Endodermal cell (in vitro differentiated cells): ENCODE measurements at regions not wholly inside any gene's neighbourhood (a gene's known extent, or its start where the extent isn't known, plus 50 kb on each side); places are given as distances from the start of the nearest gene placed in this dataset.
"Not testable (repeated sequence)": the region's sequence is repeated elsewhere in the genome, so short reads cannot be mapped to it uniquely, and the experiment has no call there.

Source experiments
- DNase-seq: peaks from one replicate; pipeline ENCODE4 v3.0.0-alpha.2; 2017
- H3K27ac ChIP-seq: 2 replicates; pipeline ENCODE4 v1.5.1; 2013; ENCODE audit warnings: mild to moderate bottlenecking, low read depth, low read length, moderate library complexity
- H3K27me3 ChIP-seq: 2 replicates; pipeline ENCODE4 v1.6.1; 2013; ENCODE audit warnings: mild to moderate bottlenecking, low read length, moderate library complexity; ENCODE audit not compliant: insufficient read depth, control insufficient read depth, poor library complexity, severe bottlenecking
- H3K36me3 ChIP-seq: 2 replicates; pipeline ENCODE4 v1.7.0; 2013; ENCODE audit warnings: mild to moderate bottlenecking, low read length, moderate library complexity; ENCODE audit not compliant: control insufficient read depth, insufficient read depth
- H3K4me1 ChIP-seq: one replicate; pipeline ENCODE4 v1.7.0; 2013; ENCODE audit warnings: low read length; ENCODE audit not compliant: control insufficient read depth, insufficient read depth
- H3K4me3 ChIP-seq: 2 replicates; pipeline ENCODE4 v1.5.1; 2013; ENCODE audit warnings: mild to moderate bottlenecking, low read length, moderate library complexity
- H3K9ac ChIP-seq: 2 replicates; pipeline ENCODE4 v1.6.1; 2013; ENCODE audit warnings: mild to moderate bottlenecking, low read length, moderate library complexity; ENCODE audit not compliant: poor library complexity, severe bottlenecking; ENCODE audit errors: extremely low read depth
- H3K9me3 ChIP-seq: 2 replicates; pipeline ENCODE4 v1.6.1; 2013; ENCODE audit warnings: mild to moderate bottlenecking, low read length, moderate library complexity; ENCODE audit not compliant: control insufficient read depth
- H3K27ac Mint-ChIP-seq: 2 replicates; pipeline ENCODE4 v1.8.0; 2020; ENCODE audit warnings: mixed read lengths
- H3K27me3 Mint-ChIP-seq: 2 replicates; pipeline ENCODE4 v1.8.0; 2021; ENCODE audit warnings: mild to moderate bottlenecking, mixed read lengths; ENCODE audit not compliant: insufficient read depth
- H3K36me3 Mint-ChIP-seq: 2 replicates; pipeline ENCODE4 v1.8.0; 2020; ENCODE audit warnings: low read depth, mixed read lengths
- H3K4me1 Mint-ChIP-seq: 2 replicates; pipeline ENCODE4 v1.8.0; 2020; ENCODE audit warnings: mixed read lengths
- H3K4me3 Mint-ChIP-seq: 2 replicates; pipeline ENCODE4 v1.8.0; 2020; ENCODE audit warnings: mild to moderate bottlenecking, moderate library complexity, mixed read lengths
- H3K9me3 Mint-ChIP-seq: 2 replicates; pipeline ENCODE4 v1.8.0; 2020; ENCODE audit warnings: mild to moderate bottlenecking, mixed read lengths
- WGBS, 2 experiments: methylation state at CpG; one replicate each; pipeline versions ENCODE4 v1.1.5 to v1.1.7; 2013; ENCODE audit warnings: missing lambda C conversion rate in 2 of 2, mixed read lengths in 1 of 2; ENCODE audit not compliant: insufficient coverage in 1 of 2, insufficient read length in 1 of 2; 5-methylcytosine and 5-hydroxymethylcytosine counted together
- TF ChIP-seq, protein P1 (sequence below): fragments of 200-600 bp; sonication (generic); conservative IDR thresholded peaks from 2 replicates; pipeline ENCODE4 v1.5.0; 2021; ENCODE audit warnings: antibody characterized with exemption, mild to moderate bottlenecking

DNA sequence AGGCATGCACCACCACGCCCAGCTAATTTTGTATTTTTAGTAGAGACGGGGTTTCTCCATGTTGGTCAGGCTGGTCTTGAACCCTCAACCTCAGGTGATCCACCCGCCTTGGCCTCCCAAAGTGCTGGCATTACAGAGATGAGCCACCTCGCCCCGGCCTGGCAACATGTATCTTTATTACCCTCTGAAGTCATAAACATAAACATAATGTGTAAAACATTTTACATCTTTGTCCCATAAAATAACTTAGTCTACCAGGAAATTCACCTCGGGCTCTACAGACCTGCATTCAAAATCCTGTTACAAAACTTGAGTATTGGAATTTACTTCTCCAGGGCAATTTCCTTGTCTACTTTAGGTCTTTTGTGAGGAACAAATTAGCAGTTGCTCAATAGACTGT is 68.1 kb upstream of the DUSP21 start:
- WGBS, 2 experiments: 77% methylated on average over 5 of the region's 6 CpGs; no CpG with 5 or more reads in 1 of the 2 experiments
- Histone ChIP-seq H3K9ac (no peak overlapping the region), H3K27me3 (no peaks in the 10 kb centered on the region), H3K9me3 (no peaks in the 10 kb centered on the region), H3K4me1 (no peaks in the 10 kb centered on the region), H3K4me3 (no peak overlapping the region), H3K36me3 (no peaks in the 10 kb centered on the region), H3K27ac (no peak overlapping the region)
- H3K4me1 Mint-ChIP-seq: no peaks in the 10 kb centered on the region
- TF ChIP-seq, protein P1, sequence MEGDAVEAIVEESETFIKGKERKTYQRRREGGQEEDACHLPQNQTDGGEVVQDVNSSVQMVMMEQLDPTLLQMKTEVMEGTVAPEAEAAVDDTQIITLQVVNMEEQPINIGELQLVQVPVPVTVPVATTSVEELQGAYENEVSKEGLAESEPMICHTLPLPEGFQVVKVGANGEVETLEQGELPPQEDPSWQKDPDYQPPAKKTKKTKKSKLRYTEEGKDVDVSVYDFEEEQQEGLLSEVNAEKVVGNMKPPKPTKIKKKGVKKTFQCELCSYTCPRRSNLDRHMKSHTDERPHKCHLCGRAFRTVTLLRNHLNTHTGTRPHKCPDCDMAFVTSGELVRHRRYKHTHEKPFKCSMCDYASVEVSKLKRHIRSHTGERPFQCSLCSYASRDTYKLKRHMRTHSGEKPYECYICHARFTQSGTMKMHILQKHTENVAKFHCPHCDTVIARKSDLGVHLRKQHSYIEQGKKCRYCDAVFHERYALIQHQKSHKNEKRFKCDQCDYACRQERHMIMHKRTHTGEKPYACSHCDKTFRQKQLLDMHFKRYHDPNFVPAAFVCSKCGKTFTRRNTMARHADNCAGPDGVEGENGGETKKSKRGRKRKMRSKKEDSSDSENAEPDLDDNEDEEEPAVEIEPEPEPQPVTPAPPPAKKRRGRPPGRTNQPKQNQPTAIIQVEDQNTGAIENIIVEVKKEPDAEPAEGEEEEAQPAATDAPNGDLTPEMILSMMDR: no peak
- H3K27me3 Mint-ChIP-seq: no peaks in the 10 kb centered on the region
- no peak overlapping the region for H3K4me3 Mint-ChIP-seq
- H3K9me3 Mint-ChIP-seq: peaks cover 61% of the 10 kb centered on the region
- H3K36me3 Mint-ChIP-seq: no peaks in the 10 kb centered on the region
- no peak for DNase-seq
- no peak overlapping the region for H3K27ac Mint-ChIP-seq

DNA sequence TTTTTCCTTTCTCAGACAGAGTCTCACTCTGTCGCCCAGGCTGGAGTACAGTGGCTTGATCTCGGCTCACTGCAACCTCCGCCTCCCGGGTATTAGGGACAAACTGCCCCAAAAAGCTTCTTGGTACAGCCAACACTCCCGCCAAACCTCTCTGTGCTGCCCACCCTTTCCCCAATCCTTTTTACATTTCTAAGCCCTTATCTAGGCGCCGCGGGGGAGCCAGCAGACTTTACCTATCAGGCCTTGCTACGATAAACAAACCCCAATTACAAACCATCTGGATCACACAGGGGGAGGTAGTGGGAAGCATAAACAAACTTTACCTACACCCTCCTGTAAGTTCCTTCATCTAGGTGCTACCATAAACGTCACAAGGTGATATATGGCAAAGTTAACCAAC is 69.8 kb upstream of the DUSP21 start:
- not testable (repeated sequence) for H3K27ac Mint-ChIP-seq

DNA sequence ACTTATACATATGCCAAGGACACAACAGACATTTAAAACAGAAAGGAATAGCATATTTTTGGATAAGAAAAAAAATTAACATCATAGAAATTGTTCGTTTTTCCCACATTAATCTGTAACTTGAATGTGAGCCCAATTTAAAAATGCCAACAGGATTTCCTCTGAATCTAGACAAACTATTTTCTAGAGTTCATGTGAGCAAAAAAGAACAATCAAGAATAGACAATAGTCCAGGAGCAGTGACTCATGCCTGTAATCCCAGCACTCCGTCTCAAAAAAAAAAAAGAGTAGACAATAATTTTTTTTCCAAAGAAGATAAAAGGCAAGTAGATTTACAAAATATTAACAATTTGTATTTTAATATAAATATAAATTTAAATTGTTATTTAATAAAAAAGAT is 73.7 kb upstream of the DUSP21 start:
- no peaks in the 10 kb centered on the region for H3K9me3 ChIP-seq
- no peak overlapping the region for H3K27ac ChIP-seq
- Mint-ChIP-seq H3K9me3 (peaks cover 62% of the 10 kb centered on the region), H3K4me1 (peaks cover 2% of the 10 kb centered on the region), H3K27me3 (no peaks in the 10 kb centered on the region), H3K36me3 (no peaks in the 10 kb centered on the region), H3K4me3 (no peak overlapping the region), H3K27ac (no peak overlapping the region)
- TF ChIP-seq, protein P1: no peak
- 50% methylated on average over 1 of the region's 2 CpGs; no CpG with 5 or more reads in 1 of the 2 experiments for WGBS, 2 experiments
- no peaks in the 10 kb centered on the region for H3K36me3 ChIP-seq
- no peaks in the 10 kb centered on the region for H3K27me3 ChIP-seq
- H3K4me1 ChIP-seq: no peaks in the 10 kb centered on the region
- no peak overlapping the region for H3K9ac ChIP-seq
- DNase-seq: no peak
- H3K4me3 ChIP-seq: no peak overlapping the region

More for the DNA sequence above, 69.8 kb upstream of the DUSP21 start:
- H3K4me1 Mint-ChIP-seq, H3K4me3 ChIP-seq, H3K27me3 ChIP-seq, H3K36me3 ChIP-seq, H3K36me3 Mint-ChIP-seq, H3K9ac ChIP-seq, H3K27me3 Mint-ChIP-seq, H3K9me3 ChIP-seq, H3K4me3 Mint-ChIP-seq, H3K4me1 ChIP-seq, H3K27ac ChIP-seq: not testable (repeated sequence)
- DNase-seq: peak; percentile 51
- H3K9me3 Mint-ChIP-seq: peaks cover 59% of the 10 kb centered on the region
- 74% methylated on average over 10 of the region's 10 CpGs; no CpG with 5 or more reads in 1 of the 2 experiments for WGBS, 2 experiments

DNA sequence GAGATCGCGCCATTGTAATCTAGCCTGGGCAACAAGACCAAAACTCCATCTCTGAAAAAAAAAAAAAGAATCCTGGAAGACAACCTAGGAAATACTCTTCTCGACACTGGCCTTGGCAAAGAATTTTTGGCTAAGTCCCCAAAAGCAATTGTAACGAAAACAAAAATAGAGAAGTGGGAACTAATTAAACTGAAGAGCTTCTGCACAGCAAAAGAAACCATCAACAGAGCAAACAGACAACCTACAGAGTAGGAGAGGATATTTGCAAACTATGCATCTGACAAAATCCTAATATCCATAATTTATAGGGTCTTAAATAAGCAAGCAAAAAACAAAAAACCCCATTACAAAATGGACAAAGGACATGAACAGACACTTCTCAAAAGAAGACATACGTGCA is 76.5 kb upstream of the DUSP21 start:
- no peaks in the 10 kb centered on the region for H3K36me3 ChIP-seq
- TF ChIP-seq, protein P1: no peak
- no peaks in the 10 kb centered on the region for H3K27me3 ChIP-seq
- H3K27ac ChIP-seq: no peak overlapping the region
- no peak for DNase-seq
- Mint-ChIP-seq H3K4me1 (peaks cover 2% of the 10 kb centered on the region), H3K9me3 (peaks cover 45% of the 10 kb centered on the region), H3K4me3 (no peak overlapping the region), H3K27ac (no peak overlapping the region), H3K36me3 (no peaks in the 10 kb centered on the region), H3K27me3 (no peaks in the 10 kb centered on the region)
- no peak overlapping the region for H3K9ac ChIP-seq
- H3K4me3 ChIP-seq: no peak overlapping the region
- H3K9me3 ChIP-seq: no peaks in the 10 kb centered on the region
- H3K4me1 ChIP-seq: no peaks in the 10 kb centered on the region
- 95% methylated on average over 5 of the region's 5 CpGs; no CpG with 5 or more reads in 1 of the 2 experiments for WGBS, 2 experiments
